Fibroblast of the conjunctiva (primary cell): ENCODE measurements at regions not wholly inside any gene's neighbourhood (a gene's known extent, or its start where the extent isn't known, plus 50 kb on each side); places are given as distances from the start of the nearest gene placed in this dataset.
"Not testable (repeated sequence)": the region's sequence is repeated elsewhere in the genome, so short reads cannot be mapped to it uniquely, and the experiment has no call there.

Source experiments
- DNase-seq: peaks from one replicate; pipeline ENCODE4 v3.0.0-alpha.2; 2010; ENCODE audit warnings: low read depth

- DNase-seq, result no peak
Observed at GRCh38 chr12:115394496-115395220, 710.7 kb upstream of the TBX3 start.

- no peak for DNase-seq
Observed at GRCh38 chr12:115388139-115388538, 704.2 kb upstream of the TBX3 start.

- DNase-seq, result no peak
Observed at GRCh38 chr12:115387467-115387901, 703.5 kb upstream of the TBX3 start.

GRCh38 chr12:115386946-115387345, 703.0 kb upstream of the TBX3 start:
- DNase-seq, result no peak

GRCh38 chr12:115385141-115385540, 701.2 kb upstream of the TBX3 start:
- no peak for DNase-seq

- no peak for DNase-seq
Observed at GRCh38 chr12:115384391-115384790, 700.4 kb upstream of the TBX3 start.

GRCh38 chr12:115383668-115384067, 699.7 kb upstream of the TBX3 start:
- no peak for DNase-seq

GRCh38 chr12:115382681-115383080, 698.7 kb upstream of the TBX3 start:
- no peak for DNase-seq

- no peak for DNase-seq
Observed at GRCh38 chr12:115380546-115381120, 696.7 kb upstream of the TBX3 start.

- no peak for DNase-seq
Observed at GRCh38 chr12:115378291-115378690, 694.3 kb upstream of the TBX3 start.

- DNase-seq, result no peak
Observed at GRCh38 chr12:115377779-115378178, 693.8 kb upstream of the TBX3 start.

- no peak for DNase-seq
Observed at GRCh38 chr12:115377230-115377629, 693.3 kb upstream of the TBX3 start.

GRCh38 chr12:115375186-115375991, 691.4 kb upstream of the TBX3 start:
- peak; percentile 23 for DNase-seq

- DNase-seq, result no peak
Observed at GRCh38 chr12:115374480-115375185, 690.7 kb upstream of the TBX3 start.

GRCh38 chr12:115371711-115372110, 687.7 kb upstream of the TBX3 start:
- DNase-seq, result no peak

- DNase-seq, result no peak
Observed at GRCh38 chr12:115370650-115371049, 686.7 kb upstream of the TBX3 start.

- DNase-seq, result no peak
Observed at GRCh38 chr12:115370207-115370606, 686.2 kb upstream of the TBX3 start.

- not testable (repeated sequence) for DNase-seq
Observed at GRCh38 chr12:115366277-115366676, 682.3 kb upstream of the TBX3 start.

GRCh38 chr12:115365765-115366164, 681.8 kb upstream of the TBX3 start:
- not testable (repeated sequence) for DNase-seq

- no peak for DNase-seq
Observed at GRCh38 chr12:115364921-115365320, 680.9 kb upstream of the TBX3 start.

- no peak for DNase-seq
Observed at GRCh38 chr12:115362339-115362976, 678.5 kb upstream of the TBX3 start.

- DNase-seq, result no peak
Observed at GRCh38 chr12:115357681-115358080, 673.7 kb upstream of the TBX3 start.
